ENCODE measurements at regions not wholly inside any gene's neighbourhood (a gene's known extent, or its start where the extent isn't known, plus 50 kb on each side); places are given as distances from the start of the nearest gene placed in this dataset.

- TF ChIP-seq CTCF (IDR thresholded peaks at IDR 0.05) (no peak), POLR2A (IDR thresholded peaks at IDR 0.05) (no peak)
These were observed 86.5 kb upstream of the IFNGR1 start for GRCh38 chr6:137305691-137306090.

All from lower leg skin (tissue), 3 donors.